SU-DHL-6 (cell line): ENCODE measurements at regions not wholly inside any gene's neighbourhood (a gene's known extent, or its start where the extent isn't known, plus 50 kb on each side); places are given as distances from the start of the nearest gene placed in this dataset.

Source experiments
- EZH2phosphoT487 ChIP-seq: fragments of 200-600 bp; sonication (generic), shearing (Covaris generic); conservative IDR thresholded peaks from 2 replicates; pipeline ENCODE4 v1.6.1; 2018; ENCODE audit warnings: mild to moderate bottlenecking, antibody characterized with exemption, low read length, moderate library complexity, mixed read lengths
- TF ChIP-seq, protein P1 (sequence below): fragments of 200-600 bp; sonication (generic); IDR thresholded peaks from one replicate; pipeline ENCODE4 v1.5.1; 2017; ENCODE audit warnings: antibody characterized with exemption, mild to moderate bottlenecking, low read length, moderate library complexity; ENCODE audit not compliant: insufficient read depth, poor library complexity, severe bottlenecking

DNA sequence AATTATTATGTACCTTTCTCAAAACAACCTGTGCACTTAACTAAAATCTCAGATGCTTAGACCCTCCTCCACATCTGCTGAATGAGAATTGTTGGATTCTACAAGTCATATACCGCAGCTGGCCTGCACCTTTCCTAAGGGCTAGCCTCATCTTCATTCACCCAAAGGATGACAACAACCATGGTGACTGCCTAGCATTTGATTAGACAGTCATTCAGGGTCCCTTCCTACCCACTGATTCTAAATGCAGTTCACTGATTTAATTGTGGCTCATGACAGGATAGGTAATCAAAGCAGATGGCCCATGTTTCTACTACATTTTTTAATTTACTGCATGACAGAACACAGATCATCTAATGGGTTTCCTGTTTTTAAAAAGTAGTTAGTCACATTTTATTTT lies 551.9 kb upstream of the SLC10A2 start:
- TF ChIP-seq, protein P1, sequence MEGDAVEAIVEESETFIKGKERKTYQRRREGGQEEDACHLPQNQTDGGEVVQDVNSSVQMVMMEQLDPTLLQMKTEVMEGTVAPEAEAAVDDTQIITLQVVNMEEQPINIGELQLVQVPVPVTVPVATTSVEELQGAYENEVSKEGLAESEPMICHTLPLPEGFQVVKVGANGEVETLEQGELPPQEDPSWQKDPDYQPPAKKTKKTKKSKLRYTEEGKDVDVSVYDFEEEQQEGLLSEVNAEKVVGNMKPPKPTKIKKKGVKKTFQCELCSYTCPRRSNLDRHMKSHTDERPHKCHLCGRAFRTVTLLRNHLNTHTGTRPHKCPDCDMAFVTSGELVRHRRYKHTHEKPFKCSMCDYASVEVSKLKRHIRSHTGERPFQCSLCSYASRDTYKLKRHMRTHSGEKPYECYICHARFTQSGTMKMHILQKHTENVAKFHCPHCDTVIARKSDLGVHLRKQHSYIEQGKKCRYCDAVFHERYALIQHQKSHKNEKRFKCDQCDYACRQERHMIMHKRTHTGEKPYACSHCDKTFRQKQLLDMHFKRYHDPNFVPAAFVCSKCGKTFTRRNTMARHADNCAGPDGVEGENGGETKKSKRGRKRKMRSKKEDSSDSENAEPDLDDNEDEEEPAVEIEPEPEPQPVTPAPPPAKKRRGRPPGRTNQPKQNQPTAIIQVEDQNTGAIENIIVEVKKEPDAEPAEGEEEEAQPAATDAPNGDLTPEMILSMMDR = no peak
- TF ChIP-seq EZH2phosphoT487 = no peak
